Mesenchymal stem cell (in vitro differentiated cells and primary cell): ENCODE measurements at regions not wholly inside any gene's neighbourhood (a gene's known extent, or its start where the extent isn't known, plus 50 kb on each side); places are given as distances from the start of the nearest gene placed in this dataset.

Experiments
- DNase-seq: peaks from one replicate; pipeline ENCODE4 v3.0.0-alpha.2; 2013
- H2AFZ ChIP-seq: one replicate; pipeline ENCODE4 v1.6.1; 2013; ENCODE audit warnings: low read depth, mild to moderate bottlenecking, control low read depth, inconsistent platforms, low read length, moderate library complexity
- H2AK5ac ChIP-seq: 2 replicates; pipeline ENCODE4 v1.6.1; 2013; ENCODE audit warnings: low read length, moderate library complexity, mild to moderate bottlenecking, inconsistent platforms; ENCODE audit not compliant: severe bottlenecking
- H2BK120ac ChIP-seq: one replicate; pipeline ENCODE4 v1.6.1; 2013; ENCODE audit warnings: low read depth, mild to moderate bottlenecking, inconsistent platforms, low read length, moderate library complexity
- H2BK12ac ChIP-seq, 2 experiments: one replicate each; pipeline ENCODE4 v1.6.1; 2013; ENCODE audit warnings: inconsistent platforms in 2 of 2, low read length in 2 of 2, mild to moderate bottlenecking in 2 of 2, moderate library complexity in 2 of 2, control low read depth in 1 of 2
- H2BK15ac ChIP-seq: one replicate; pipeline ENCODE4 v1.6.1; 2013; ENCODE audit warnings: mild to moderate bottlenecking, low read depth, inconsistent platforms; ENCODE audit not compliant: poor library complexity, severe bottlenecking
- H2BK5ac ChIP-seq: 2 replicates; pipeline ENCODE4 v1.6.1; 2013; ENCODE audit warnings: low read depth, mild to moderate bottlenecking, low read length, control low read depth, inconsistent platforms; ENCODE audit not compliant: poor library complexity, severe bottlenecking
- H3K14ac ChIP-seq, 2 experiments: one replicate each; pipeline ENCODE4 v1.6.1; 2013; ENCODE audit warnings: inconsistent platforms in 2 of 2, low read length in 2 of 2, control low read depth in 1 of 2, mild to moderate bottlenecking in 1 of 2, moderate library complexity in 1 of 2
- H3K18ac ChIP-seq, 2 experiments: one replicate each; pipeline ENCODE4 v1.6.1; 2013; ENCODE audit warnings: inconsistent platforms in 2 of 2, low read length in 2 of 2, control low read depth in 1 of 2, low read depth in 1 of 2, mild to moderate bottlenecking in 1 of 2
- H3K23ac ChIP-seq, 2 experiments: one replicate each; pipeline ENCODE4 v1.6.1; 2013; ENCODE audit warnings: inconsistent platforms in 2 of 2, low read length in 2 of 2, mild to moderate bottlenecking in 2 of 2, moderate library complexity in 2 of 2, control low read depth in 1 of 2
- H3K27ac ChIP-seq: 2 replicates; pipeline ENCODE4 v1.5.1; 2013; ENCODE audit warnings: mild to moderate bottlenecking, moderate library complexity, low read length, control low read depth, inconsistent platforms; ENCODE audit not compliant: poor library complexity, severe bottlenecking
- H3K27me3 ChIP-seq, 2 experiments: 2 replicates each; pipeline versions ENCODE4 v1.6.1 to v1.7.0; 2013; ENCODE audit warnings: low read length in 2 of 2, mild to moderate bottlenecking in 2 of 2, moderate library complexity in 2 of 2, control low read depth in 1 of 2, inconsistent platforms in 1 of 2; ENCODE audit not compliant: control insufficient read depth in 1 of 2, insufficient read depth in 1 of 2
- H3K36me3 ChIP-seq, 2 experiments: 2 replicates each; pipeline versions ENCODE4 v1.6.1 to v1.7.0; 2013; ENCODE audit warnings: low read length in 2 of 2, control low read depth in 1 of 2, inconsistent platforms in 1 of 2, low read depth in 1 of 2, mild to moderate bottlenecking in 1 of 2; ENCODE audit not compliant: insufficient read depth in 2 of 2, control insufficient read depth in 1 of 2
- H3K4ac ChIP-seq, 2 experiments: one replicate each; pipeline ENCODE4 v1.6.1; 2013; ENCODE audit warnings: inconsistent platforms in 2 of 2, low read length in 2 of 2, mild to moderate bottlenecking in 2 of 2, moderate library complexity in 2 of 2, control low read depth in 1 of 2, low read depth in 1 of 2
- H3K4me1 ChIP-seq: 2 replicates; pipeline ENCODE4 v1.6.1; 2013; ENCODE audit warnings: low read depth, low read length, control low read depth; ENCODE audit not compliant: control insufficient read depth, insufficient read depth
- H3K4me2 ChIP-seq: 2 replicates; pipeline ENCODE4 v1.6.1; 2013; ENCODE audit warnings: low read length, mild to moderate bottlenecking, inconsistent platforms; ENCODE audit not compliant: poor library complexity, severe bottlenecking
- H3K4me3 ChIP-seq, 2 experiments: 2 replicates each; pipeline versions ENCODE4 v1.5.1 to v1.7.0; 2013; ENCODE audit warnings: low read length in 2 of 2, mild to moderate bottlenecking in 2 of 2, control low read depth in 1 of 2, low read depth in 1 of 2; ENCODE audit not compliant: insufficient read depth in 1 of 2
- H3K79me1 ChIP-seq: replicated peaks from 2 replicates; pipeline ENCODE4 v1.6.1; 2013; ENCODE audit warnings: mild to moderate bottlenecking, control low read depth, low read length, inconsistent platforms; ENCODE audit not compliant: poor library complexity, severe bottlenecking
- H3K9ac ChIP-seq: 2 replicates; pipeline ENCODE4 v1.7.0; 2013; ENCODE audit warnings: mild to moderate bottlenecking, low read length, moderate library complexity
- H3K9me3 ChIP-seq: 2 replicates; pipeline ENCODE4 v1.7.0; 2013; ENCODE audit warnings: mild to moderate bottlenecking, low read length; ENCODE audit not compliant: control insufficient read depth
- H4K8ac ChIP-seq: one replicate; pipeline ENCODE4 v1.6.1; 2013; ENCODE audit warnings: inconsistent platforms, mild to moderate bottlenecking, low read length, moderate library complexity
- H4K91ac ChIP-seq: one replicate; pipeline ENCODE4 v1.6.1; 2013; ENCODE audit warnings: mild to moderate bottlenecking, low read length, inconsistent platforms
- WGBS: methylation state at CpG from one replicate; pipeline ENCODE4 v1.1.7; 2013; ENCODE audit warnings: mixed read lengths; 5-methylcytosine and 5-hydroxymethylcytosine counted together

DNA sequence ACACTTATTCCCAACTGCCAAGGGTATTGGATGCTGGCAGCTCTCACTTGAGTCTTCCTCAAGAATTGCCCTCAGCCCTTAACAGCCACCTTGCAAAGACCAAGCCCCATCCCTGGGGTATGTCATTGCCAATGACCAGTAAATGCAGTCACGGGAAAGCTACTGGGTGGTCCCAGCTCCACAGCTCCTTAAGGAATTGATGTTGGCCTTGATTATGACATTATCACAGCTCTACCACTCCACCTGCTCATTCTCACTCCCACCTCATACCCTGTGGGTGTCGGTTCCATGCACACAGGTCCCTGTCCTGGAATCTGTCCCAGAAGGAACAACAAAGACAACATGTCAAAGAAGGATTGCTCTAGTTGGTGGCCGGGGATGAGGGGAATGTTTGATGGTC is 60.5 kb upstream of the GJB5 start:
- DNase-seq: no peak
- 43% methylated on average over 3 of the region's 3 CpGs for WGBS
- H3K18ac ChIP-seq: no peak overlapping the region
- no peak overlapping the region for H2BK120ac ChIP-seq
- H3K4me2 ChIP-seq: no peak overlapping the region
- no peaks in the 10 kb centered on the region for H3K36me3 ChIP-seq
- no peaks in the 10 kb centered on the region for H3K4me1 ChIP-seq
- no peak overlapping the region for H2AFZ ChIP-seq
- no peak overlapping the region for H3K9ac ChIP-seq
- no peak overlapping the region for H4K91ac ChIP-seq
- H3K4me3 ChIP-seq: no peak overlapping the region
- peaks cover 0 to 56% of the 10 kb centered on the region in 2 experiments for H3K27me3 ChIP-seq
- no peak overlapping the region for H2BK15ac ChIP-seq
- H3K79me1 ChIP-seq: no peaks in the 10 kb centered on the region
- H3K14ac ChIP-seq: no peak overlapping the region
- H3K27ac ChIP-seq: no peak overlapping the region
- no peak overlapping the region for H2BK12ac ChIP-seq
- no peak overlapping the region for H3K4ac ChIP-seq
- H3K23ac ChIP-seq: no peak overlapping the region
- peaks cover 9% of the 10 kb centered on the region for H3K9me3 ChIP-seq
- H2BK5ac ChIP-seq: no peak overlapping the region
- no peak overlapping the region for H2AK5ac ChIP-seq
- no peak overlapping the region for H4K8ac ChIP-seq

DNA sequence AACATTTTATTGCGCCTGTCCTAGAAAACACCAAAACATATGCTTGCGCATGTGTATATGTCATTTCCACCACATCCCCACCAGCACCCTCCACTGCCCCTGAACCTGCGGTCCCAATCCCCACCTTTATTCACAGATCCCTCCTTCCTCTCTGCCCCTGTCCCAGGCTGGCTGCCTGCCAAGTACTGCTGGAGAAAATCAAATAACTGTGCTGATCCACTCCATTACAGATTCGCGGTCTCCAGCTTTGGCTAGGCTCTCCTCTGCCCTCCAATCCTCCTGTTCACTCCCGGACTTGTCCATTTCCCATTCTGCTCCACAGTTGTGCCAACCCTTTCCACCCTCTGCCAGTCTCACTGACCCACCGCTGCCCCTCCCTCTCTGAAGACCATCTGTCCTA is 59.3 kb upstream of the GJB5 start:
- Histone ChIP-seq H3K79me1 (no peaks in the 10 kb centered on the region), H3K4ac (no peak overlapping the region), H2BK120ac (no peak overlapping the region), H2BK15ac (no peak overlapping the region), H2AFZ (no peak overlapping the region), H3K4me3 (no peak overlapping the region), H3K4me2 (no peak overlapping the region), H3K18ac (no peak overlapping the region), H3K14ac (no peak overlapping the region), H3K36me3 (no peaks in the 10 kb centered on the region), H3K27me3 (peaks cover 0 to 47% of the 10 kb centered on the region in 2 experiments), H3K4me1 (no peaks in the 10 kb centered on the region), H3K9me3 (peaks cover 9% of the 10 kb centered on the region), H3K23ac (no peak overlapping the region), H3K27ac (no peak overlapping the region), H4K8ac (no peak overlapping the region), H2BK5ac (no peak overlapping the region), H4K91ac (no peak overlapping the region), H2BK12ac (no peak overlapping the region), H3K9ac (no peak overlapping the region), H2AK5ac (no peak overlapping the region)
- DNase-seq: no peak
- WGBS: 93% methylated on average over 7 of the region's 7 CpGs

- Histone ChIP-seq H2AK5ac (no peak overlapping the region), H3K9me3 (peaks cover 9% of the 10 kb centered on the region), H4K8ac (no peak overlapping the region), H3K36me3 (no peaks in the 10 kb centered on the region), H3K27ac (no peak overlapping the region), H3K23ac (no peak overlapping the region), H3K4me3 (no peak overlapping the region), H2BK5ac (no peak overlapping the region), H2BK120ac (no peak overlapping the region), H3K18ac (no peak overlapping the region), H2AFZ (no peak overlapping the region), H3K14ac (no peak overlapping the region), H3K4ac (no peak overlapping the region), H2BK15ac (no peak overlapping the region), H3K4me2 (no peak overlapping the region), H3K4me1 (no peaks in the 10 kb centered on the region), H3K27me3 (peaks cover 0 to 48% of the 10 kb centered on the region in 2 experiments), H2BK12ac (no peak overlapping the region), H3K79me1 (no peaks in the 10 kb centered on the region), H3K9ac (no peak overlapping the region), H4K91ac (no peak overlapping the region)
- DNase-seq: no peak
- 70% methylated on average over 2 of the region's 2 CpGs for WGBS
These were observed 58.6 kb upstream of the GJB5 start for GRCh38 chr1:34696230-34696629.

DNA sequence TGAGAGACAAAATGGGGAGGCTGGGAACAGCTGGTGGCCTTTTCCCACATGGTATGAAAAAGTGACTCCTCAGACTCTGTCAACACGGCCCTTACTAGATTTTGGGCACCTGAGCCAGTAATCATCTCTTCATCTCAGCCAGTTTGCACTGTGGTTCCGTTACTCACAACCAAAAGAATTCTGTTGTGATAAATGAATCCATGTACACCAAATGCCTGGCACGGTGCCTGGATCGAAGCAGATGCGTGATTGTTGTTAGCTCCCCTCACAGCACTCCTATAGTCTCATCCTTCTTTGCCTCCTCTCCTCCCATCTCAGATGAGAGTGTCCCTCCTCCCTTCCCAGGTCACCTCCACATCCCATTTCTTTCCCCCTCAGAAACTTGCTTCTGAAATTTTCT is 57.9 kb upstream of the GJB5 start:
- Histone ChIP-seq H3K18ac (no peak overlapping the region), H4K8ac (no peak overlapping the region), H2BK12ac (no peak overlapping the region), H2BK15ac (no peak overlapping the region), H2BK120ac (no peak overlapping the region), H3K27me3 (peaks cover 0 to 44% of the 10 kb centered on the region in 2 experiments), H3K36me3 (no peaks in the 10 kb centered on the region), H4K91ac (no peak overlapping the region), H2AK5ac (no peak overlapping the region), H3K4me2 (no peak overlapping the region), H3K4me3 (no peak overlapping the region), H2AFZ (no peak overlapping the region), H3K27ac (no peak overlapping the region), H3K9ac (no peak overlapping the region), H3K4ac (no peak overlapping the region), H3K9me3 (peaks cover 9% of the 10 kb centered on the region), H3K4me1 (no peaks in the 10 kb centered on the region), H3K79me1 (no peaks in the 10 kb centered on the region), H3K23ac (no peak overlapping the region), H2BK5ac (no peak overlapping the region), H3K14ac (no peak overlapping the region)
- 51% methylated on average over 5 of the region's 5 CpGs for WGBS
- no peak for DNase-seq
